ENCODE measurements at regions not wholly inside any gene's neighbourhood (a gene's known extent, or its start where the extent isn't known, plus 50 kb on each side); places are given as distances from the start of the nearest gene placed in this dataset.

DNA sequence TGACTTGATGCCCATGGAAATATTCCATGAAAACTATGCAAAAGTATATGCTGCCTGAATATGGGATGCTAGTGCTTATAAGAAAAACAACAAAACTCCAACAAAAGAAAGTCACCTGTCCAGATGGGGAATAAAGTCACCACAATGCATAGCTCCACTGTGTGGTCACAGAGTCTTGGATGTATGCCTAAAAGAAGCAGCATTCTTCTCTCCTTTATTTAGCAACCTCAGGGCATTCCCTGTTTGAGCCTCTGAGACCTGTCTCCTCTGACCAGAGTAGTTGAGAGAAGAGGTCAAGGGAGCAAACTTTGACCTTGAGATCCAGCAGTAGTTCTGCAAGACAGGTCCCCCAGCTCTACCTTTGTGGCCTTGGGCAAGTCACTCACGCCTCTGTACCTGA lies 287.5 kb downstream of the MED10 start:
- TF ChIP-seq, protein P1, sequence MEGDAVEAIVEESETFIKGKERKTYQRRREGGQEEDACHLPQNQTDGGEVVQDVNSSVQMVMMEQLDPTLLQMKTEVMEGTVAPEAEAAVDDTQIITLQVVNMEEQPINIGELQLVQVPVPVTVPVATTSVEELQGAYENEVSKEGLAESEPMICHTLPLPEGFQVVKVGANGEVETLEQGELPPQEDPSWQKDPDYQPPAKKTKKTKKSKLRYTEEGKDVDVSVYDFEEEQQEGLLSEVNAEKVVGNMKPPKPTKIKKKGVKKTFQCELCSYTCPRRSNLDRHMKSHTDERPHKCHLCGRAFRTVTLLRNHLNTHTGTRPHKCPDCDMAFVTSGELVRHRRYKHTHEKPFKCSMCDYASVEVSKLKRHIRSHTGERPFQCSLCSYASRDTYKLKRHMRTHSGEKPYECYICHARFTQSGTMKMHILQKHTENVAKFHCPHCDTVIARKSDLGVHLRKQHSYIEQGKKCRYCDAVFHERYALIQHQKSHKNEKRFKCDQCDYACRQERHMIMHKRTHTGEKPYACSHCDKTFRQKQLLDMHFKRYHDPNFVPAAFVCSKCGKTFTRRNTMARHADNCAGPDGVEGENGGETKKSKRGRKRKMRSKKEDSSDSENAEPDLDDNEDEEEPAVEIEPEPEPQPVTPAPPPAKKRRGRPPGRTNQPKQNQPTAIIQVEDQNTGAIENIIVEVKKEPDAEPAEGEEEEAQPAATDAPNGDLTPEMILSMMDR (IDR thresholded peaks at IDR 0.05; ENCODE audit: insufficient read depth, low read length, poor library complexity, severe bottlenecking) = no peak
- Histone ChIP-seq H3K36me3 (ENCODE audit: control insufficient read depth, insufficient read depth, low read length) (no peaks in the 10 kb centered on the region), H3K27me3 (replicated peaks; ENCODE audit: control insufficient read depth, insufficient read depth, low read length) (no peaks in the 10 kb centered on the region), H3K4me3 (replicated peaks; ENCODE audit: low read depth, low read length) (no peak overlapping the region)
- DNase-seq (ENCODE audit: extremely low read depth, insufficient read length) = no peak

DNA sequence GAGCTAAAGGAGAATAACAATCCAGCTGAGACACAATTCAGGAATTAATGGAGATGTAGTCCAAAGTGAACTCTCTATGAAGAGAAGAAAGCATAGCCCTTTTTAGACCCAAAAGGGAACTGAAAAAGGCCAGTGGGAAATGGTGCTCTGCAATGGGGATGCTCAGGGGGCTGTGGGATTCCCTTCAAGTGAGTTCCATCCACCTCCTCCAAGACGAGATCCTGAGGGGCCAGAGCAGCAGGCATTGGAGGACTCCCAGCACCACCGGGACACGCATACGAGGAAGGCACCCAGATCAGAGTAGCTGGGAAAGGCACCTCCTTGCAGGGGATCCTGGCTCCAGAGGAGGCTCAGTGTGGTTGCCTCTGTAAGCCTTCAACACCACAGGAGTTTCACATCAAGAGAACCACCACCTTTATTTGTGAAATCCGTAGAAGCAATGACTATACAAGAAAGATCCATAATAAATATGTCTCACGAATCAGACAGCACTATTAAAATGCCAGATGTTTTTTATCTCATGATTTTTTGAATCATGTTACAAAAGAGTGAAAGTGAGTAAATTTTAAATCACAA lies 288.2 kb downstream of the MED10 start:
- TF ChIP-seq, protein P1 (IDR thresholded peaks at IDR 0.05; ENCODE audit: insufficient read depth, low read length, poor library complexity, severe bottlenecking) = no peak
- Histone ChIP-seq H3K4me3 (replicated peaks; ENCODE audit: low read depth, low read length) (no peak overlapping the region), H3K27me3 (replicated peaks; ENCODE audit: control insufficient read depth, insufficient read depth, low read length) (no peaks in the 10 kb centered on the region), H3K36me3 (ENCODE audit: control insufficient read depth, insufficient read depth, low read length) (no peaks in the 10 kb centered on the region)
- DNase-seq (ENCODE audit: extremely low read depth, insufficient read length) = no peak

DNA sequence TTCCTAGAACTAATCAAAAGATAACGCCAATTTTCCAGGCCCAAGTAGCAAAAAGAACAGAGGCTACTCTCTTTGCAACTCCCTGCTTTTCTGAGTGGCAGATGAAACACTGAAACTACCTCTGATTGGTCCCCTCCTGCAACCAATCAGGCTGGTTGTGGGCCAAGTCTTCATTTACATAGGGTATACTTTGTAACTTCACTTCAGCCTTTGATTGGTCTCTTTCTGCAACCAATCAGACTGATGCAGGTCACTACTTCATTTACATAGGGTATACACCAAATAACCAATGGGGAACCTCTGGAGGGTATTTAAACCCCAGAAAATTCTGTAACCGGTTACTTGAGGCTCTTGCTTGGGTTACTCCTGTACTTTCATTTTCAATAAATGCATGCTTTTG lies 289.6 kb downstream of the MED10 start:
- H3K4me3 ChIP-seq (replicated peaks; ENCODE audit: low read depth, low read length) = no peak overlapping the region
- no peaks in the 10 kb centered on the region for H3K27me3 ChIP-seq (replicated peaks; ENCODE audit: control insufficient read depth, insufficient read depth, low read length)
- no peaks in the 10 kb centered on the region for H3K36me3 ChIP-seq (ENCODE audit: control insufficient read depth, insufficient read depth, low read length)
- TF ChIP-seq, protein P1 (IDR thresholded peaks at IDR 0.05; ENCODE audit: insufficient read depth, low read length, poor library complexity, severe bottlenecking) = no peak
- DNase-seq (ENCODE audit: extremely low read depth, insufficient read length) = no peak

DNA sequence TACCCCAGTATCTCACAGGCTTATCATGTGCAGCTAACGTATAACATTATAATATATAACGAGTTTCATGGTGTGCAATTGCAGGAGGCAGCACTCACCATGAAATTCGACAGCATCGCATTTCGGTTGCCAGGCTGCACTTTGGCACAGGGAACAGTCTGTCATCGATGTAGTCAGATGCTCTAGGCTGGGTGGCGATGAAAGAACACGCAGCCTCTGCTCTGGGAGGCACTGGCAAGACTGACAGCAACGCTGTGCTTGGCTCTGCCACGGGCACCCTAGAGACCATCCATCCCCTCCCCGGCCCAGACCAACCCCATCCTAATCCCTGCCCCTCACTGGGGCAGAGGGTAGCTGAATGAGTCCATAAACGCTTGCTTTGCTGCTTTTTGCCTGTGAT lies 290.8 kb downstream of the MED10 start:
- DNase-seq (ENCODE audit: extremely low read depth, insufficient read length) = no peak
- TF ChIP-seq, protein P1 (IDR thresholded peaks at IDR 0.05; ENCODE audit: insufficient read depth, low read length, poor library complexity, severe bottlenecking) = no peak
- Histone ChIP-seq H3K36me3 (ENCODE audit: control insufficient read depth, insufficient read depth, low read length) (no peaks in the 10 kb centered on the region), H3K27me3 (replicated peaks; ENCODE audit: control insufficient read depth, insufficient read depth, low read length) (no peaks in the 10 kb centered on the region), H3K4me3 (replicated peaks; ENCODE audit: low read depth, low read length) (no peak overlapping the region)

DNA sequence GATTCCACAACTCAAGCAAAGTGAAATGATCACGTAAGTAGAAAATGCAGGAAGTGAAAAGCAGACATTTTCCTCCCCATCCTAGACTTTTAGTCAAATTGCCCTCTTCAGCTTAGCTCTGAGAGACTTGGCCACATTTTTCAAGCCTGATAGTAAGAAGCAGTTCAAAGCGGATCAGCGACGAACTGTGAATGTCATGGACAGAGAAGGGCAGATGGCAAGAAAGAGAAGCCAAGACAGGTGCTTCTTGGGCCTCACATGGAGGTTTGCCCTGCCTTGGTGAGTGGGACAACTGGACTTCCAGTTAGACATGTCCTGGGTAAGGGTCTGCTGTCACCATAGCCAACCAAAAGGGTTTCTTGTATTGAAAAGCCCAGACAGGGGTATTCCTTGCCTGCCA lies 291.5 kb downstream of the MED10 start:
- H3K27me3 ChIP-seq (replicated peaks; ENCODE audit: control insufficient read depth, insufficient read depth, low read length) = no peaks in the 10 kb centered on the region
- no peaks in the 10 kb centered on the region for H3K36me3 ChIP-seq (ENCODE audit: control insufficient read depth, insufficient read depth, low read length)
- H3K4me3 ChIP-seq (replicated peaks; ENCODE audit: low read depth, low read length) = no peak overlapping the region
- TF ChIP-seq, protein P1 (IDR thresholded peaks at IDR 0.05; ENCODE audit: insufficient read depth, low read length, poor library complexity, severe bottlenecking) = no peak
- DNase-seq (ENCODE audit: extremely low read depth, insufficient read length) = no peak

DNA sequence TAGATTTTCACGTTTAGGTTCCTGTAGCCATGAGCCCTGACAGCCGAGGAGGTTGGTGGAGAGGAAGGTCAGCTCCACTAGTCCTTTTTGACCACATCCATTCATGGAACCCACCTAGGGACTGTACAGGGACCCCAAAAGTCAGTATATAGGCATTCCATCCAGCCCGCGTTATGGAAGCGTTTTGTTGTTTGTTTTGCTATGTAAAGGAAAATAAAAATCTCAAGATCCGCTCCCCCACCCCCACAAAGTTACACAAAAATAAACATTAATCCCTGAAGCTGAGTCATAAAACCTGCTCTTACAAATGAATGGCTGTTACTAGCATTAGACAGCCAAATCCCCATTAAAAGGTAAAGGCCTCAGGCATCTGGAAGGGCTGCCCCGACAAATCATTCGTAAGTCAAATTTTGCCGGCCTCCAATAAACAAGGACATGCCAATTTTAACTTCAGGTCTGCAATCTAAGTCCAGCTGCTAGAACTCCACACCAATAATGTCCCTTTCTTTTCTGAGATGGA lies 292.9 kb downstream of the MED10 start:
- TF ChIP-seq, protein P1 (IDR thresholded peaks at IDR 0.05; ENCODE audit: insufficient read depth, low read length, poor library complexity, severe bottlenecking) = no peak
- DNase-seq (ENCODE audit: extremely low read depth, insufficient read length) = no peak
- H3K4me3 ChIP-seq (replicated peaks; ENCODE audit: low read depth, low read length) = no peak overlapping the region
- no peaks in the 10 kb centered on the region for H3K36me3 ChIP-seq (ENCODE audit: control insufficient read depth, insufficient read depth, low read length)
- no peaks in the 10 kb centered on the region for H3K27me3 ChIP-seq (replicated peaks; ENCODE audit: control insufficient read depth, insufficient read depth, low read length)
